ENCODE measurements at regions not wholly inside any gene's neighbourhood (a gene's known extent, or its start where the extent isn't known, plus 50 kb on each side); places are given as distances from the start of the nearest gene placed in this dataset.
A peak's percentile ranks its signal among the peaks of the same experiment; 100 is the strongest.

GRCh38 chr7:52782348-52782747 lies 253.1 kb upstream of the POM121L12 start:
- Histone ChIP-seq H3K27ac (ENCODE audit: low read length) (no peak overlapping the region), H3K4me3 (ENCODE audit: low read length) (no peak overlapping the region), H3K4me1 (ENCODE audit: control insufficient read depth, insufficient read depth, low read length) (no peaks in the 10 kb centered on the region), H3K27me3 (ENCODE audit: control insufficient read depth, insufficient read depth, low read length) (no peaks in the 10 kb centered on the region), H3K36me3 (ENCODE audit: control insufficient read depth, insufficient read depth, low read length) (no peaks in the 10 kb centered on the region), H3K9me3 (ENCODE audit: control insufficient read depth, insufficient read depth, low read length) (no peaks in the 10 kb centered on the region)
- no peak for DNase-seq (ENCODE audit: low read depth, low spot score)
- WGBS (ENCODE audit: insufficient coverage, insufficient read length) = no CpG with 5 or more reads among the region's 5 CpGs

- Histone ChIP-seq H3K36me3 (ENCODE audit: control insufficient read depth, insufficient read depth, low read length) (no peaks in the 10 kb centered on the region), H3K27me3 (ENCODE audit: control insufficient read depth, insufficient read depth, low read length) (no peaks in the 10 kb centered on the region), H3K27ac (ENCODE audit: low read length) (no peak overlapping the region), H3K9me3 (ENCODE audit: control insufficient read depth, insufficient read depth, low read length) (no peaks in the 10 kb centered on the region), H3K4me1 (ENCODE audit: control insufficient read depth, insufficient read depth, low read length) (no peaks in the 10 kb centered on the region), H3K4me3 (ENCODE audit: low read length) (no peak overlapping the region)
- WGBS (ENCODE audit: insufficient coverage, insufficient read length) = no CpG with 5 or more reads among the region's 4 CpGs
- DNase-seq (ENCODE audit: low read depth, low spot score) = no peak
Measured at GRCh38 chr7:52781250-52781649, 254.2 kb upstream of the POM121L12 start.

GRCh38 chr7:52779004-52779403 lies 256.4 kb upstream of the POM121L12 start:
- Histone ChIP-seq H3K4me1 (ENCODE audit: control insufficient read depth, insufficient read depth, low read length) (no peaks in the 10 kb centered on the region), H3K27ac (ENCODE audit: low read length) (no peak overlapping the region), H3K27me3 (ENCODE audit: control insufficient read depth, insufficient read depth, low read length) (no peaks in the 10 kb centered on the region), H3K9me3 (ENCODE audit: control insufficient read depth, insufficient read depth, low read length) (no peaks in the 10 kb centered on the region), H3K4me3 (ENCODE audit: low read length) (no peak overlapping the region), H3K36me3 (ENCODE audit: control insufficient read depth, insufficient read depth, low read length) (no peaks in the 10 kb centered on the region)
- DNase-seq (ENCODE audit: low read depth, low spot score) = no peak

- no CpG with 5 or more reads among the region's 5 CpGs for WGBS (ENCODE audit: insufficient coverage, insufficient read length)
Measured at GRCh38 chr7:52777051-52777822, 258.2 kb upstream of the POM121L12 start.

GRCh38 chr7:52775876-52776275 lies 259.6 kb upstream of the POM121L12 start:
- no peak for DNase-seq (ENCODE audit: low read depth, low spot score)
- Histone ChIP-seq H3K9me3 (ENCODE audit: control insufficient read depth, insufficient read depth, low read length) (no peaks in the 10 kb centered on the region), H3K4me1 (ENCODE audit: control insufficient read depth, insufficient read depth, low read length) (no peaks in the 10 kb centered on the region), H3K4me3 (ENCODE audit: low read length) (no peak overlapping the region), H3K27me3 (ENCODE audit: control insufficient read depth, insufficient read depth, low read length) (no peaks in the 10 kb centered on the region), H3K36me3 (ENCODE audit: control insufficient read depth, insufficient read depth, low read length) (no peaks in the 10 kb centered on the region), H3K27ac (ENCODE audit: low read length) (no peak overlapping the region)
- no CpG with 5 or more reads among the region's 1 CpG for WGBS (ENCODE audit: insufficient coverage, insufficient read length)

More at GRCh38 chr7:52777051-52777822, 258.2 kb upstream of the POM121L12 start:
- Histone ChIP-seq H3K27ac (ENCODE audit: low read length) (no peak overlapping the region), H3K4me1 (ENCODE audit: control insufficient read depth, insufficient read depth, low read length) (no peaks in the 10 kb centered on the region), H3K9me3 (ENCODE audit: control insufficient read depth, insufficient read depth, low read length) (no peaks in the 10 kb centered on the region), H3K27me3 (ENCODE audit: control insufficient read depth, insufficient read depth, low read length) (no peaks in the 10 kb centered on the region), H3K36me3 (ENCODE audit: control insufficient read depth, insufficient read depth, low read length) (no peaks in the 10 kb centered on the region), H3K4me3 (ENCODE audit: low read length) (no peak overlapping the region)
- no peak for DNase-seq (ENCODE audit: low read depth, low spot score)

GRCh38 chr7:52771177-52771576 lies 264.3 kb upstream of the POM121L12 start:
- H3K4me1 ChIP-seq (ENCODE audit: control insufficient read depth, insufficient read depth, low read length) = no peaks in the 10 kb centered on the region
- WGBS (ENCODE audit: insufficient coverage, insufficient read length) = 100% methylated on average over 1 of the region's 5 CpGs
- H3K4me3 ChIP-seq (ENCODE audit: low read length) = no peak overlapping the region
- H3K27me3 ChIP-seq (ENCODE audit: control insufficient read depth, insufficient read depth, low read length) = no peaks in the 10 kb centered on the region
- no peaks in the 10 kb centered on the region for H3K36me3 ChIP-seq (ENCODE audit: control insufficient read depth, insufficient read depth, low read length)
- H3K27ac ChIP-seq (ENCODE audit: low read length) = no peak overlapping the region
- no peaks in the 10 kb centered on the region for H3K9me3 ChIP-seq (ENCODE audit: control insufficient read depth, insufficient read depth, low read length)
- no peak for DNase-seq (ENCODE audit: low read depth, low spot score)

- no peak overlapping the region for H3K27ac ChIP-seq (ENCODE audit: low read length)
- no peaks in the 10 kb centered on the region for H3K9me3 ChIP-seq (ENCODE audit: control insufficient read depth, insufficient read depth, low read length)
- no peaks in the 10 kb centered on the region for H3K27me3 ChIP-seq (ENCODE audit: control insufficient read depth, insufficient read depth, low read length)
- no peaks in the 10 kb centered on the region for H3K4me1 ChIP-seq (ENCODE audit: control insufficient read depth, insufficient read depth, low read length)
- H3K36me3 ChIP-seq (ENCODE audit: control insufficient read depth, insufficient read depth, low read length) = no peaks in the 10 kb centered on the region
- no peak for DNase-seq (ENCODE audit: low read depth, low spot score)
- H3K4me3 ChIP-seq (ENCODE audit: low read length) = no peak overlapping the region
Measured at GRCh38 chr7:52764492-52765169, 270.8 kb upstream of the POM121L12 start.

- H3K27me3 ChIP-seq (ENCODE audit: control insufficient read depth, insufficient read depth, low read length) = no peaks in the 10 kb centered on the region
- H3K9me3 ChIP-seq (ENCODE audit: control insufficient read depth, insufficient read depth, low read length) = no peaks in the 10 kb centered on the region
- no peaks in the 10 kb centered on the region for H3K36me3 ChIP-seq (ENCODE audit: control insufficient read depth, insufficient read depth, low read length)
- H3K4me1 ChIP-seq (ENCODE audit: control insufficient read depth, insufficient read depth, low read length) = no peaks in the 10 kb centered on the region
- WGBS (ENCODE audit: insufficient coverage, insufficient read length) = no CpG with 5 or more reads among the region's 1 CpG
- no peak overlapping the region for H3K4me3 ChIP-seq (ENCODE audit: low read length)
- no peak overlapping the region for H3K27ac ChIP-seq (ENCODE audit: low read length)
- DNase-seq (ENCODE audit: low read depth, low spot score) = no peak
Measured at GRCh38 chr7:52758356-52758755, 277.1 kb upstream of the POM121L12 start.

- Histone ChIP-seq H3K36me3 (ENCODE audit: control insufficient read depth, insufficient read depth, low read length) (no peaks in the 10 kb centered on the region), H3K4me3 (ENCODE audit: low read length) (no peak overlapping the region), H3K9me3 (ENCODE audit: control insufficient read depth, insufficient read depth, low read length) (no peaks in the 10 kb centered on the region), H3K4me1 (ENCODE audit: control insufficient read depth, insufficient read depth, low read length) (no peaks in the 10 kb centered on the region), H3K27ac (ENCODE audit: low read length) (no peak overlapping the region), H3K27me3 (ENCODE audit: control insufficient read depth, insufficient read depth, low read length) (no peaks in the 10 kb centered on the region)
- no CpG with 5 or more reads among the region's 12 CpGs for WGBS (ENCODE audit: insufficient coverage, insufficient read length)
- no peak for DNase-seq (ENCODE audit: low read depth, low spot score)
Measured at GRCh38 chr7:52753855-52754254, 281.6 kb upstream of the POM121L12 start.

GRCh38 chr7:52752891-52753290 lies 282.5 kb upstream of the POM121L12 start:
- WGBS (ENCODE audit: insufficient coverage, insufficient read length) = no CpG with 5 or more reads among the region's 4 CpGs

GRCh38 chr7:52749880-52750279 lies 285.6 kb upstream of the POM121L12 start:
- H3K36me3 ChIP-seq (ENCODE audit: control insufficient read depth, insufficient read depth, low read length) = no peaks in the 10 kb centered on the region
- no peaks in the 10 kb centered on the region for H3K9me3 ChIP-seq (ENCODE audit: control insufficient read depth, insufficient read depth, low read length)
- DNase-seq (ENCODE audit: low read depth, low spot score) = peak; percentile 45
- H3K27me3 ChIP-seq (ENCODE audit: control insufficient read depth, insufficient read depth, low read length) = no peaks in the 10 kb centered on the region
- H3K4me3 ChIP-seq (ENCODE audit: low read length) = no peak overlapping the region
- no peaks in the 10 kb centered on the region for H3K4me1 ChIP-seq (ENCODE audit: control insufficient read depth, insufficient read depth, low read length)
- no peak overlapping the region for H3K27ac ChIP-seq (ENCODE audit: low read length)
- WGBS (ENCODE audit: insufficient coverage, insufficient read length) = no CpG with 5 or more reads among the region's 4 CpGs

More at GRCh38 chr7:52752891-52753290, 282.5 kb upstream of the POM121L12 start:
- no peaks in the 10 kb centered on the region for H3K27me3 ChIP-seq (ENCODE audit: control insufficient read depth, insufficient read depth, low read length)
- H3K27ac ChIP-seq (ENCODE audit: low read length) = no peak overlapping the region
- no peak for DNase-seq (ENCODE audit: low read depth, low spot score)
- no peaks in the 10 kb centered on the region for H3K4me1 ChIP-seq (ENCODE audit: control insufficient read depth, insufficient read depth, low read length)
- no peaks in the 10 kb centered on the region for H3K9me3 ChIP-seq (ENCODE audit: control insufficient read depth, insufficient read depth, low read length)
- no peaks in the 10 kb centered on the region for H3K36me3 ChIP-seq (ENCODE audit: control insufficient read depth, insufficient read depth, low read length)
- no peak overlapping the region for H3K4me3 ChIP-seq (ENCODE audit: low read length)

All from iPS DF 6.9 (cell line).